AG10803 (cell line): ENCODE measurements at regions not wholly inside any gene's neighbourhood (a gene's known extent, or its start where the extent isn't known, plus 50 kb on each side); places are given as distances from the start of the nearest gene placed in this dataset.
A peak's percentile ranks its signal among the peaks of the same experiment; 100 is the strongest.

ENCODE experiments used
- DNase-seq: peaks from one replicate; pipeline ENCODE4 v3.0.0; 2010; ENCODE audit warnings: low read depth
- H3K4me3 ChIP-seq: 2 replicates; pipeline ENCODE4 v1.5.1; 2011; ENCODE audit warnings: mild to moderate bottlenecking, low read length, control low read depth
- TF ChIP-seq, protein P1 (sequence below): conservative IDR thresholded peaks from 2 replicates; pipeline ENCODE4 v1.5.1; 2011; ENCODE audit warnings: mild to moderate bottlenecking, low read length, control low read depth, inconsistent platforms

DNA sequence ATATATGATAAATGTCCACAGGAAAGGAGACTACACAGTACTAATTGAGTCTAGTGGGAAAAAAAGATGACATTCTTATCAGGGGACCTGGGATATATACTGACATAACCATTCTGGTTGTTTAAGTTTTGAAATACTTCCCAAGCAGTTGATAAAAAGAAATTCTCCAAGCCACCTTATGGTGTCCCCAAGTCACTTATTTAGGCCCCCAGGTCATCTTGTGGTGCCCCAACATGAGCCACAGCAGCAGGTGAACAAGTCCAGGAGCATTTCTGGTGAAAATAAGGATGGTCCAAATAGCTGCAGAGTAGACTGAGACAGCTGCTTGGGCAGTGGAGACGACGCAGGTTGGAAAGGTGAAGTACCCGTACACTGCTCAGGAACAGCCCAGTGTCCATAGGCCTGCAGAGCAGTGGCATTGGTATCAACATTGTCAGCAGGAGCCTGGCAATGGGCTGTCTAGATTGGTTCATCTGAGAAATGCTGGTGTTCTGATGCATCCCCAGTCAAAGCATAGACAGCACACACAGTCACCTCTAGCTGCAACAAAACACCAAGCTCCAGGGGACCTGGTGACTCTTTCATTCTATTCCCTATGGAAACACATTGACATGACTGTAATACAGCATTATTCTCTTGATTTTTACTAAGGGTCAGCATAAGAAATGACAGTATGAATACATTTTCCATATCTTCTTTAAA, 430.6 kb downstream of the NR2F1-AS1 start:
- TF ChIP-seq, protein P1, sequence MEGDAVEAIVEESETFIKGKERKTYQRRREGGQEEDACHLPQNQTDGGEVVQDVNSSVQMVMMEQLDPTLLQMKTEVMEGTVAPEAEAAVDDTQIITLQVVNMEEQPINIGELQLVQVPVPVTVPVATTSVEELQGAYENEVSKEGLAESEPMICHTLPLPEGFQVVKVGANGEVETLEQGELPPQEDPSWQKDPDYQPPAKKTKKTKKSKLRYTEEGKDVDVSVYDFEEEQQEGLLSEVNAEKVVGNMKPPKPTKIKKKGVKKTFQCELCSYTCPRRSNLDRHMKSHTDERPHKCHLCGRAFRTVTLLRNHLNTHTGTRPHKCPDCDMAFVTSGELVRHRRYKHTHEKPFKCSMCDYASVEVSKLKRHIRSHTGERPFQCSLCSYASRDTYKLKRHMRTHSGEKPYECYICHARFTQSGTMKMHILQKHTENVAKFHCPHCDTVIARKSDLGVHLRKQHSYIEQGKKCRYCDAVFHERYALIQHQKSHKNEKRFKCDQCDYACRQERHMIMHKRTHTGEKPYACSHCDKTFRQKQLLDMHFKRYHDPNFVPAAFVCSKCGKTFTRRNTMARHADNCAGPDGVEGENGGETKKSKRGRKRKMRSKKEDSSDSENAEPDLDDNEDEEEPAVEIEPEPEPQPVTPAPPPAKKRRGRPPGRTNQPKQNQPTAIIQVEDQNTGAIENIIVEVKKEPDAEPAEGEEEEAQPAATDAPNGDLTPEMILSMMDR: no peak
- no peak for DNase-seq
- H3K4me3 ChIP-seq: no peak overlapping the region

- TF ChIP-seq, protein P1: no peak
- DNase-seq: peak; percentile 18
Observed at GRCh38 chr5:93145767-93146166, 435.3 kb downstream of the NR2F1-AS1 start.

DNA sequence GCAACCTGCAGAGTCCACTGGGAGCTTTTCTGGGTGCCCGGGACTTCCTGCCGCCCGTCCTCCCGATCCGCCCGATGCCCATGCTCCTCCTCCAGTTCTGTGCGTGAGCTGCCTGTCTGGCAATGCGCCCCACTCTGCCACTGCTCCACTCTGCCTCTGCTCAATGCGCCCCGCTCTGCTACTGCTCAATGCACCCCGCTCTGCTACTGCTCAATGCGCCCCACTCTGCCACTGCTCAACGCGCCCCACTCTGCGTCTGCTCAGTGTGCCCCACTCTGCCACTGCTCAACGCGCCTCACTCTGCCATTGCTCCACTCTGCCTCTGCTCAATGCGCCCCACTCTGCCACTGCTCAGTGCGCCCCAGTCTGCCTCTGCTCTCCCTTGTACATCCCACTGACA, 436.0 kb downstream of the NR2F1-AS1 start:
- no peak overlapping the region for H3K4me3 ChIP-seq
- TF ChIP-seq, protein P1: no peak
- no peak for DNase-seq

More at GRCh38 chr5:93145767-93146166, 435.3 kb downstream of the NR2F1-AS1 start:
- H3K4me3 ChIP-seq: no peak overlapping the region

DNA sequence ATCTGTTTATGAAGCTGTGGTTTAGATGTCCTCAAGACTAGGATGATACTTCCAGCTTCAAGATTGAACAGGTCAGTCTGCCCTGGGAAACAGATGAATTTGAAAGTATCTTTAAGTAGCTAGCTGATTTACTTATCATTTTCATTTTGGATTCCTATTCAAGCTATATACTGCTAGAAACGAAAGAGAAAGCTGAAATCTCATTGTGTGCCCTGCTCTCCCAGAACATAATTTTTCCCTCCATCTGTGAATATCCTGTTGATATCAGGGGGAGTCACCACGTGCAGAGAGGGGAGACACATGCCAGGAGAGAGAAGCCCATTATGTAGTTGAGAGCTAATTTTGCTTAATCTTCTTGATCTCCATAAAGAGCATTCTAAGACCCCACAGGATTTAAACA, 439.1 kb downstream of the NR2F1-AS1 start:
- no peak for DNase-seq
- TF ChIP-seq, protein P1: no peak
- H3K4me3 ChIP-seq: no peak overlapping the region

- TF ChIP-seq, protein P1: no peak
- peak; percentile 72 for DNase-seq
Observed at GRCh38 chr5:93130624-93131490, 450.2 kb downstream of the NR2F1-AS1 start.

DNA sequence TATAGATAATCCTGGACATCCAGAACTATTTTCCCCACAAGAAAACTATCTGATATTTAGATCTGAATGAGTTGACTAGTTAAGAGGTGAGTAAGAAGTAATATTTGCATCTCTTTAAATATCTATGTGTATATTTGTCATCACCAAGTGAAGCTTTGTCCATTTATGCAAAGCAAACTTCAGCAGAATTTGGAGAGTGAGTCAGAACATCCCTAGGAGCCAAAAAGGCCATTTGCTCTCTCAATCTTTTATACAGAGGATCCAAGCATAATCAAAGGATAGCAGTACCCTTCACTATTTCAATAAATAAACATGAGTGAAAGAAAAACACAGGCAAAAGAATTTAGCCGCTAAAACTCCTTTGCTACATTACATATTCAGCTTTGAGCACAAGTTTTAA, 454.4 kb downstream of the NR2F1-AS1 start:
- TF ChIP-seq, protein P1: no peak
- DNase-seq: peak; percentile 20
- no peak overlapping the region for H3K4me3 ChIP-seq

More at GRCh38 chr5:93130624-93131490, 450.2 kb downstream of the NR2F1-AS1 start:
- H3K4me3 ChIP-seq: no peak overlapping the region

DNA sequence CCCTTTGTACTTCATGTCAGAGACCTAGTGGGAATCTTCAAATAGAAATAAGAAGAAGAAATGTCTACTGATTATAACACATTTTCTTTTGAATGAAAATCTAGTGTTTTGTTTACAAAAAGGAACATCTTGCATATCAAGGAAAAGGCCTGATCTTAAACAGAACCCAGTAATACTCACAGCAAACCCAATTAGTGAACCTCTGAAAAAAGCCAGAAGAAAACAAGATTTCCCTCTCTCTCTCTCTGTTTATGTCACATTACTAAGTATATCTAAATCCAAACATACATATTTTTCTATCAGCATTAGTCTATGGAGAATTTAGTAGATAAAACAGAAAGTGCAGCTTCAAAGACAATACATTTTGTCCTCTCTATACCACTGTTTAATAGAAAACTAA, 457.9 kb downstream of the NR2F1-AS1 start:
- DNase-seq: no peak
- TF ChIP-seq, protein P1: no peak
- H3K4me3 ChIP-seq: no peak overlapping the region
